HG03045 (cell line): ENCODE measurements at regions not wholly inside any gene's neighbourhood (a gene's known extent, or its start where the extent isn't known, plus 50 kb on each side); places are given as distances from the start of the nearest gene placed in this dataset.
"Not testable (repeated sequence)": the region's sequence is repeated elsewhere in the genome, so short reads cannot be mapped to it uniquely, and the experiment has no call there.

Experiments
- ATAC-seq: cut with Tn5 transposase; IDR thresholded peaks from one replicate; pipeline ENCODE4 v1.9.1; 2021; ENCODE audit warnings: mild to moderate bottlenecking, moderate library complexity; ENCODE audit not compliant: unreplicated experiment

DNA sequence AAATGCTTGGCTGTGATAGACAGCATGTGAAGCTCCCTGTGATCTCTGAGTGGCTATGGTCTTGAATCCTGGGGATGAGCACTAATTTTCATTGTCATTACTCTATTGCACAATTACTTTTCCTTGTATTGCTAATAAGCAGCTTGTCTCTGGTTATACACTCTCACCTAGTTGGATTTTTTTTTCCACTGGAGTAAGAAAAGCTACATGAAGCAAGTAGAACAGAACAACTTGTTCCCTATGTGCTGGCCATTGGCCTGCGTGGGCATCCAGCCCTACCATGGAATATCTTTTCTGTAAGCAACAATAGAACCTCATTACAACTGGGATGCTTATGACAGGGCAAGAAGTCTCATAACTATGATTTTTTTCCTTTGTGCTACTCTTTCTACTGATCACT, 807.4 kb downstream of the TNS3 start:
- ATAC-seq, result no peak

GRCh38 chr7:46772776-46773175, 809.1 kb downstream of the TNS3 start:
- ATAC-seq, result no peak

GRCh38 chr7:46767071-46767470, 814.8 kb downstream of the TNS3 start:
- ATAC-seq, result no peak

DNA sequence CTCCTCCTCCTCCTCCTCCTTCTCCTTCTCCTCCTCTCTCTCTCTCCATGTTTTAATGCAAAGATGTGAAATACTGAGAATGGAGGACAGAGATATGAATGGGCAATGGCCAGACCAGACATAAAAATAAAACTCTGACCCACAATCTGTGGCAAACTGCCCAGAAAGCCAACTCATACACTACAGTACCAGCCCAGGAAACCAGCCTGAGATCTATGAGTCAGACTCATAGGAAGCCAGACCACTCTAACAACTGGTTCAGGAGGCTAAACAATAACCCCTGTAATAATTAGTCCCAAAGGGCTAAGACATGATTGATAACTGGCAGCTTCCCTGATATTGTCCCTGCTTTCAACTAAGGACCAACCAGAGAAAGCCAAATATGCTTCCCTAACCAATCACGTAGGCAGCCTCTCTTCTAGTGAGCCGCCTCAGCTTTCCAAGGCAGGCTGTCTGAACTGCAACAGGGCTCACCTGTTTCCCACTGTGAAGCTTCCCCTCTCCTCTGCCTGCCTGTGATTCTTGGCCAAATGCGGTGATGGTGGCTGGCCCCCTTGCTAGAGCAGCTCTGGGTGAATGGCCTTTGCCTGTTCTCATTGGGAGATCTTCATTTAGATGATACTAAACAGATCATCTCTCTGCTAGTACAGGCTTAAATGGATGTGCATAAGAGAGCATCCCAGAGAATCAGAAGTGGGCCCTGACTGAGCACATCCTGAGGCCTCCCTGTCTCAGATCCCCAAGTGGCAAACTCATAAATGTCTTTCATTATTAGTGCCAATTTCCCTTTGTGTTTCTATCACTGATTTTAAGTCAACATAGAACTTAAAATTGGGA, 817.6 kb downstream of the TNS3 start:
- ATAC-seq, result no peak

GRCh38 chr7:46763344-46763743, 818.6 kb downstream of the TNS3 start:
- ATAC-seq, result no peak

DNA sequence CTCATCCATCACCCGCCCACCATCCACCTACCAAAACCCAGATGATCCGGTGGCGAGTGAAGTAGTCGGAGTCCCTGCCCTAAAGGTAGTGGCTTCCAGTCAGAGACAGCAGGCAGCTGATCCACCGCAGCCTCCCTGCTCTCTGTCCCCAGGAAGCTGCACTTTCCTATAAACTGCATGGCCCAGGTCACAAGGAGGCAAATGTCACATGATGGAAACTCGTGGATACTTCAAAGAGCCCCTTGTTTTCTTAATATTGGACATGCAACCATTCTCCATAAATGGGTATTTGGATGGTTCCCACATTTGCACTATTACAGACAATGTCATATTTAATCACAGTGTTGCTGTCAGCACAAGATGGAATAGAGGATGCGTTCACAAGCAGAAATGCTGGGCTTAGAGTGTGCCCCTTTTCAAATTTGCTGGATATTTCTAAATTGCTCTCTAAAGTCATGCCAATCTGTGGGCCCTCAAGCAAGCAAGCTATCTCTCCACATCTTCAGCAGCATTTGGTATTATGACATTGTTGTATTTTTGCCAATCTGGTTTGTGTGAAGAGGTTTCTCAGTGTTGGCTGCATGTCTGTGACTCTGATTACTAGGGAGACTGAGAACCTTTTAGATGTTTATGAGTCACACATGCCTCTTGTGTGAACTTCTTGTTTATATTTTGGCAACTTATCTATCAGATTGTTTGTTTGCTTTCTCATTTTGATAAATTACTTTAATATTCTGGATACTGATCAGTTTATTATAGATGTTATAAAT, 822.0 kb downstream of the TNS3 start:
- no peak for ATAC-seq

- no peak for ATAC-seq
Observed at GRCh38 chr7:46756996-46757395, 824.9 kb downstream of the TNS3 start.

- ATAC-seq, result no peak
Observed at GRCh38 chr7:46756256-46756655, 825.7 kb downstream of the TNS3 start.

DNA sequence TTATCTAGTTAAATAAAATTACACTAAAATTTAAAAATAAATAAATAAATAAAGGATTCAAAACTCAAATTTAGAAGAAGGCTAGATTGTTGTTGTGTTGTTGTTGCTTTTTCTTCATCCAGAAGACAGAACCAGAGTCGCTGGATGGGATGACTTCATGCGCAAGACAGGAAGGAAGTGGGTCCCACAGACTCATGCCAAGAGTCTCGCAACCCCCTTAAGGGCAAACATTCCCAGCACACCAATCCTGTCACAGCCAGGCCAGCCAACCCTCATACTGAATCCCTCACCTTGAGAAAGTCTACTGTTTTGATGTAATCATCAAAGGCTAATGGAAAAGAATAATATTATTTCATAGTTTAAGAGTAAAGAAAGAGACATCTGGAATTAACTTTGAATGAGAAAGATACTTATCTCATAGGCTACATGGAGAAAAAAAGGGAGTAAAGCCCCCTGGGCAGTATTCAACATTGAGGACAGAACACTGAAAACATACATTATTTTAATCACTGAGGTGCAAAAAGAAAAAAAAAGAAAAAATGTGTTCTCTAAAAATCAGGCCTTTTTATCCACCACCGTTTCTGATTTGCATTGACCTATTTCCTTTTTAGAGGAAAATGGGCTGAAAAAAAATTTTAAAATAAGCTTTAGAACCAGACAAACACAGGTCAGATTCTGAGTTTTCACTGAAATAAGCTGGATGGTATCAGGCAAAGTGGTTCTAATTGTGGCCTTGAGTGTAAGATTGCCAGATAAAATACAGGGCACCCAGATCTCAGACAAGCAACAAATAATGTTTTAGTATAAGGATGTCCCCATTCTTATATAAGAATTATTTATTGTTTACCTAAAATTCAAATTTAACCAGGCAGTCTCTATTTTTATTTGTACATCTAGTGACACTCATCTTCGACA, 826.5 kb downstream of the TNS3 start:
- no peak for ATAC-seq

GRCh38 chr7:46754140-46754720, 827.7 kb downstream of the TNS3 start:
- ATAC-seq, result no peak

GRCh38 chr7:46753662-46754061, 828.2 kb downstream of the TNS3 start:
- no peak for ATAC-seq

DNA sequence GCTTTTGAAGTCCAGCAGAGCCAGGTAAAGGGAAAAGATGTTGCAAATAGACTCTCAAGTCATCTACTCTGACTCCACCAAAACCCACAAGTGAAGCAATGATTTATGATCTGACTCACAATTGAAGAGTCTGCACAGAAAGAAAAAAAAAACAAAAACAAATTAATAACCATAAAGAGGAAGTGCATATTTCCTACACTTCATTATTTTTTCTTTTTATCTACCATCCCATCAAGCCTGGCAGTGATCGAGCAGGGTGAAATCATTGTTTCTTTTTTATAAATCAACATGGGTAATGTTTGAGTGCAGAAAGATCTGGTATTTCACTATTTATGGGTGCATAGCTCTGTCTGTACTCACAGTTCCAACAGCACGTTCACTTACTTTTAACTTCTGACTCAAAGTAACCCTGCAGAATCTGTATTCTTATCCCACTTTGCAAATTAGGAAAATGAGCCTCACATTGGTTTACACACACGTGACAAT, 829.0 kb downstream of the TNS3 start:
- no peak for ATAC-seq

- not testable (repeated sequence) for ATAC-seq
Observed at GRCh38 chr7:46751927-46752723, 829.8 kb downstream of the TNS3 start.

DNA sequence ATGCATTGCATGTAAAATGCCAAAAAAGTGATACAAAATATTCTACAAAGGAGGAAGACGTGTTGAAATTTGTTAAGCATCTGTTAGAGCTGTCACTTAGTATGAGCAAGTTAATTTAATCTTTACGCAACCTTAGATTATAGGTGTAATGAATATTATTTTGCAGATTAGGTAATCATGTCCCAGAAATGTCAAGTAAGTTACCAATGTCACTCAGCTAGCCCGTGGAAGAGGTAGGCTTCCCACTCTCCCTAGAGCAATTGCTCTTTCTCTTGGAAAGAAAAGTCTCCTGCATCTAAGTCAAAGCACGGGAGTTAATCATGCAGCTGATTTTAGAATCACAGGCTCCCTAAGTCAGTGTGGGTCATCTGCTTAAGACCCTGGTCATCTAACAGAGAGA, 830.4 kb upstream of the IGFBP3 start:
- ATAC-seq, result no peak

- ATAC-seq, result no peak
Observed at GRCh38 chr7:46750321-46750865, 829.3 kb upstream of the IGFBP3 start.

DNA sequence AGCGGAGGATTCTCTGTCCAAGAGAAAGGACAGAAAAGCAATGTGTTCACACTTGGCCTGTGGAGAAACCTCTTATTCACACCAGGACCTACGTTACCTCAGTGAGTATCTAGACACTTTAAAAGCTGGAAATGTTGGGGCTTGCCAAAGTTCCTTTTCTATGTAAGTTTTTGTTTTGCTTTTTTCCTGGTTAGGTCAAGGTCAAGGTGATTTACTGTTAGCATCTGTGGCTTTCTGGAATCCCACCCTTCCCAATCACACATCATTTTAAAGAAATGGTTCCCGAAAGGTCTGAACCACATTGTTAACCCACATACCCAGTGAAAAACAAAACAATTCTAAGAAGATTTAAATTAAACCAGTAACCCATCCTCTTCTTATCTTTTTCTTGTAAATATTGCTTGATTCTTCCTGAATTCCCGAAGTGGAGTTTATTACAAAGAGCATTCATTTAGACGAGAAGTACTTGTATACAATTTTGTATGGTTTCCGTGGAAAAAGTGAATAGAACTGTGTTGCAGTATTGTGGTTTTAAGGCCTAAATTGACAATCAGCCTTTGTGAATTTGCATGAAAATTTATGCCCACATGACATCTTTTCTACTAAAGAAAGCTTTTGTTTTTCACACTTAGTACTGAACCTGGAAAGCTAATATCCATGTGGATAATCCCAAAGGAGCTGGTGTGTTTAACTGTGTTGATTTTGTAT, 827.0 kb upstream of the IGFBP3 start:
- no peak for ATAC-seq

GRCh38 chr7:46746695-46747687, 825.9 kb upstream of the IGFBP3 start:
- ATAC-seq, result no peak

DNA sequence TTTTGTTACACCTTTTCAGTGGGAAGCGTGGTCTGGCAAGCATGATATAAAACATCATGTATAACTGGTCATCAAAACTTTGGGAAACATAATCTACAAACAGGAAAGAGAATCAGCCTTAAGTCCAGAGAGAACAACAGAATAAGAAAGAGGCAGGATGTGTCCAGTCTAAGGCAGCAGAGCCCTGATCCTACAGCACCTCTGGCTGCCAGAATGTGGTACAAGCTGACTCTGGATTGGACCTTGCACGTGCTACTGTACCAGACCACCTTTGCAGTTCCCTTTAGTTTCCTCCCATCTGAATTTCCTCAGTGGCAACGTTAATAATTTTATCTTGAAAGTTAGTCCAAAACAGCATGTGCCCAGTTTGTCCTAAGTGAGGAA, 824.6 kb upstream of the IGFBP3 start:
- ATAC-seq, result no peak
